ENCODE measurements at regions not wholly inside any gene's neighbourhood (a gene's known extent, or its start where the extent isn't known, plus 50 kb on each side); places are given as distances from the start of the nearest gene placed in this dataset.

- no peak for TF ChIP-seq GLI2 (tag by site-specific recombination; IDR thresholded peaks at IDR 0.05; ENCODE audit: borderline replicate concordance, low read depth)
- peak; percentile 66; the same call in 1 of the 2 replicates for TF ChIP-seq KLF10 (tag by site-specific recombination; IDR thresholded peaks at IDR 0.05)
- TF ChIP-seq ZSCAN30 (tag by site-specific recombination; IDR thresholded peaks at IDR 0.05), result 0 out of 2 replicates have a peak, but pooled peaks have one; percentile 77
- peak; percentile 71 for TF ChIP-seq INSM2 (tag by site-specific recombination; IDR thresholded peaks at IDR 0.05)
- TF ChIP-seq ZNF211 (tag by site-specific recombination; IDR thresholded peaks at IDR 0.05; ENCODE audit: low read depth), result no peak
- peak; percentile 77; the same call in 1 of the 2 replicates for TF ChIP-seq TRIM28 (IDR thresholded peaks at IDR 0.05; ENCODE audit: borderline replicate concordance, low read length)
- TF ChIP-seq ZNF132 (tag by site-specific recombination; IDR thresholded peaks at IDR 0.05; ENCODE audit: borderline replicate concordance), result no peak
- TF ChIP-seq, protein P1, sequence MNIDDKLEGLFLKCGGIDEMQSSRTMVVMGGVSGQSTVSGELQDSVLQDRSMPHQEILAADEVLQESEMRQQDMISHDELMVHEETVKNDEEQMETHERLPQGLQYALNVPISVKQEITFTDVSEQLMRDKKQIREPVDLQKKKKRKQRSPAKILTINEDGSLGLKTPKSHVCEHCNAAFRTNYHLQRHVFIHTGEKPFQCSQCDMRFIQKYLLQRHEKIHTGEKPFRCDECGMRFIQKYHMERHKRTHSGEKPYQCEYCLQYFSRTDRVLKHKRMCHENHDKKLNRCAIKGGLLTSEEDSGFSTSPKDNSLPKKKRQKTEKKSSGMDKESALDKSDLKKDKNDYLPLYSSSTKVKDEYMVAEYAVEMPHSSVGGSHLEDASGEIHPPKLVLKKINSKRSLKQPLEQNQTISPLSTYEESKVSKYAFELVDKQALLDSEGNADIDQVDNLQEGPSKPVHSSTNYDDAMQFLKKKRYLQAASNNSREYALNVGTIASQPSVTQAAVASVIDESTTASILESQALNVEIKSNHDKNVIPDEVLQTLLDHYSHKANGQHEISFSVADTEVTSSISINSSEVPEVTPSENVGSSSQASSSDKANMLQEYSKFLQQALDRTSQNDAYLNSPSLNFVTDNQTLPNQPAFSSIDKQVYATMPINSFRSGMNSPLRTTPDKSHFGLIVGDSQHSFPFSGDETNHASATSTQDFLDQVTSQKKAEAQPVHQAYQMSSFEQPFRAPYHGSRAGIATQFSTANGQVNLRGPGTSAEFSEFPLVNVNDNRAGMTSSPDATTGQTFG (tag by site-specific recombination; IDR thresholded peaks at IDR 0.05; ENCODE audit: borderline replicate concordance), result no peak
- TF ChIP-seq ZBTB21 (tag by site-specific recombination; IDR thresholded peaks at IDR 0.05), result peak; percentile 93
- peak; percentile 89 for TF ChIP-seq TSHZ1 (tag by site-specific recombination; IDR thresholded peaks at IDR 0.05; ENCODE audit: borderline replicate concordance)
- TF ChIP-seq OSR2 (tag by site-specific recombination; IDR thresholded peaks at IDR 0.05), result peak; percentile 97
- peak; percentile 30; the same call in 1 of the 2 replicates for TF ChIP-seq SP3 (tag by site-specific recombination; IDR thresholded peaks at IDR 0.05)
- TF ChIP-seq OVOL3 (tag by site-specific recombination; IDR thresholded peaks at IDR 0.05), result 0 out of 2 replicates have a peak, but pooled peaks have one; percentile 68
- no peak for TF ChIP-seq ZNF792 (tag by site-specific recombination; IDR thresholded peaks at IDR 0.05)
Observed at GRCh38 chr4:155582971-155583437, 83.6 kb upstream of the GUCY1A1 start (continued).

DNA sequence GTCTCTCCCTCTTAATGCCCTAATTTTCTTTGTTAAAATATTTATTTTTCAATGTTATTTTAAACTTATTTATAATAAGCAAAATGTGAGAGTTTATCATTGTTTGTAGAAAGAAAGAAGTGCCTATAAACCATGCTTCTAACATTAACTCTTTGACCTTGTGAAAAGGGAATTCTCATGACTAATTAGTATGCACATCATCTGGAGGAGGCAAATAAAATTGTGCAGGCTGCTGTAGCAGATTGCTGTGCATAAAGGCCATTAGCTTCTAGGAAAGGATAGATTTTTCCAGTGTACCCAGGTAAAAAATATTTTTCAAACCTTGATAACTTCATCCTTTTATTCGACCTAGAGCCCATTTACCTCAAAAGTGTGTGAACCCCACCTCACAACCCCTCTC, 84.6 kb upstream of the GUCY1A1 start:
- H3K9me3 ChIP-seq (ENCODE audit: control insufficient read depth, insufficient read depth, low read depth, low read length), result no peaks in the 10 kb centered on the region
- H3K36me3 ChIP-seq (ENCODE audit: control insufficient read depth in 2 of 2, insufficient read depth in 1 of 2, low read length in 2 of 2), result no peaks in the 10 kb centered on the region
- H3K4me1 ChIP-seq (ENCODE audit: control insufficient read depth, insufficient read depth, low read length), result peaks cover 12% of the 10 kb centered on the region
- ChIA-PET CTCF (no interaction called here), POLR2A (no interaction called here)
- H3K27ac ChIP-seq (ENCODE audit: extremely low read depth, low read depth, low read length), result no peak overlapping the region
- H3K4me3 ChIP-seq (ENCODE audit: low read depth, low read length), result no peak overlapping the region
- no peak for TF ChIP-seq ZSCAN16 (tag by site-specific recombination; IDR thresholded peaks at IDR 0.05)
- TF ChIP-seq ZNF404 (tag by site-specific recombination; IDR thresholded peaks at IDR 0.05), result no peak
- no peak for TF ChIP-seq AEBP2 (tag by site-specific recombination; IDR thresholded peaks at IDR 0.05; ENCODE audit: borderline replicate concordance)
- no peak for TF ChIP-seq ZNF530 (tag by site-specific recombination; IDR thresholded peaks at IDR 0.05; ENCODE audit: low read depth)
- no peak for TF ChIP-seq ZNF121 (tag by site-specific recombination; IDR thresholded peaks at IDR 0.05)
- TF ChIP-seq ZNF112 (tag by site-specific recombination; IDR thresholded peaks at IDR 0.05), result no peak
- TF ChIP-seq KLF16 (tag by site-specific recombination; IDR thresholded peaks at IDR 0.05), result no peak
- TF ChIP-seq ZNF2 (tag by site-specific recombination; IDR thresholded peaks at IDR 0.05), result no peak
- TF ChIP-seq IKZF3 (tag by site-specific recombination; IDR thresholded peaks at IDR 0.05), result no peak
- TF ChIP-seq ZNF830 (tag by site-specific recombination; IDR thresholded peaks at IDR 0.05; ENCODE audit: low read depth), result no peak
- no peak for TF ChIP-seq HOXA7 (CRISPR knock-in tag; IDR thresholded peaks at IDR 0.05; ENCODE audit: borderline replicate concordance)
- TF ChIP-seq ZNF311 (tag by site-specific recombination; IDR thresholded peaks at IDR 0.05; ENCODE audit: borderline replicate concordance), result no peak
- no peak for TF ChIP-seq ZNF621 (tag by site-specific recombination; IDR thresholded peaks at IDR 0.05)
- TF ChIP-seq, protein P1 (tag by site-specific recombination; IDR thresholded peaks at IDR 0.05; ENCODE audit: borderline replicate concordance), result no peak

Data from HEK293 (cell line).